ENCODE measurements at regions not wholly inside any gene's neighbourhood (a gene's known extent, or its start where the extent isn't known, plus 50 kb on each side); places are given as distances from the start of the nearest gene placed in this dataset.

DNA sequence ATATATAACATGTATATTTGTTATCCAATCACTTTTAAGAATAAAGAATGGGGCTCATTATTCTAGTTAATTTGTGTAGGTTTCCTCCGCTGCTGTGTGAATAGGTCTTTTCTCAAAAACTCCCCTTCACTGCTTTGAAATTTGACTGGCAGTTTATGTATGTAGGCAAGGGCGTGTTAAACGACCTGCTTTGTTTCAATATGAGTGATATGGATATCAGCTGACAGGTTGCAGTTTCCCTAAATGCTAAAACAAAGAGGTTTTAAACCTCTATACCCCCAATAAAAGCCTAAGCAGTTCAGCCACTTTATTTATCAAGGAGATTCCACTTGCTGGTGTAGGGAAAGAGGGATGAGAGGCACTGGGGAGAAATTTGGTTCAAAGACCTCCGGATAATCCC, 159.6 kb downstream of the TMEM167A start:
- 69 to 74% (median 70%) methylated on average over 4 of the region's 4 CpGs for WGBS, 4 donors
- Histone ChIP-seq H3K4me1 (no peaks in the 10 kb centered on the region), H3K27me3 (no peaks in the 10 kb centered on the region), H3K9me3 (peaks cover 0 to 25% (median 13%) of the 10 kb centered on the region in 12 donors), H3K4me3 (no peak overlapping the region), H3K27ac (no peak overlapping the region), H3K36me3 (no peaks in the 10 kb centered on the region)
- no peak for TF ChIP-seq POLR2A (IDR thresholded peaks at IDR 0.05)
- TF ChIP-seq, protein P1, sequence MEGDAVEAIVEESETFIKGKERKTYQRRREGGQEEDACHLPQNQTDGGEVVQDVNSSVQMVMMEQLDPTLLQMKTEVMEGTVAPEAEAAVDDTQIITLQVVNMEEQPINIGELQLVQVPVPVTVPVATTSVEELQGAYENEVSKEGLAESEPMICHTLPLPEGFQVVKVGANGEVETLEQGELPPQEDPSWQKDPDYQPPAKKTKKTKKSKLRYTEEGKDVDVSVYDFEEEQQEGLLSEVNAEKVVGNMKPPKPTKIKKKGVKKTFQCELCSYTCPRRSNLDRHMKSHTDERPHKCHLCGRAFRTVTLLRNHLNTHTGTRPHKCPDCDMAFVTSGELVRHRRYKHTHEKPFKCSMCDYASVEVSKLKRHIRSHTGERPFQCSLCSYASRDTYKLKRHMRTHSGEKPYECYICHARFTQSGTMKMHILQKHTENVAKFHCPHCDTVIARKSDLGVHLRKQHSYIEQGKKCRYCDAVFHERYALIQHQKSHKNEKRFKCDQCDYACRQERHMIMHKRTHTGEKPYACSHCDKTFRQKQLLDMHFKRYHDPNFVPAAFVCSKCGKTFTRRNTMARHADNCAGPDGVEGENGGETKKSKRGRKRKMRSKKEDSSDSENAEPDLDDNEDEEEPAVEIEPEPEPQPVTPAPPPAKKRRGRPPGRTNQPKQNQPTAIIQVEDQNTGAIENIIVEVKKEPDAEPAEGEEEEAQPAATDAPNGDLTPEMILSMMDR (IDR thresholded peaks at IDR 0.05) = no peak
- ATAC-seq (no peak), DNase-seq (no peak)
- intact Hi-C loops (cut with DNase I) = no loop called here

DNA sequence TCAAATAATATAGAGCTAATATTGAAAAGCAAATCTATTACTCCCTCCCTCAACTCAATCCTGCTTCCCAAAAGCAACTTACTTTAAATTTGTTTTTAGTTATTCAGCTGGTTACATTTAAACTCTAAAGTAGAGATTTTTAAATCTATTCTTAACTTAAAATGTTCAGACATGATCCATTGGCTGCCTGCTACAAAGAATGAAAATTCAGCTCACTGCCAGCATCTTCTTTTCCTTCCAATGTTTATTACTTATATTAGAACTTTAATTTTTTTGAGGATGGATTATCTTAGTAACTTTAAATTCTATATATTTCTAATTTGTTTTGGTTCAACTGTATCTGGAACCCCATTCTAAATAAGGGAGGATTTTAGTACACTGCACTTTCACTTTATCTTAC, 163.2 kb downstream of the TMEM167A start:
- intact Hi-C loops (cut with DNase I) = no loop called here

DNA sequence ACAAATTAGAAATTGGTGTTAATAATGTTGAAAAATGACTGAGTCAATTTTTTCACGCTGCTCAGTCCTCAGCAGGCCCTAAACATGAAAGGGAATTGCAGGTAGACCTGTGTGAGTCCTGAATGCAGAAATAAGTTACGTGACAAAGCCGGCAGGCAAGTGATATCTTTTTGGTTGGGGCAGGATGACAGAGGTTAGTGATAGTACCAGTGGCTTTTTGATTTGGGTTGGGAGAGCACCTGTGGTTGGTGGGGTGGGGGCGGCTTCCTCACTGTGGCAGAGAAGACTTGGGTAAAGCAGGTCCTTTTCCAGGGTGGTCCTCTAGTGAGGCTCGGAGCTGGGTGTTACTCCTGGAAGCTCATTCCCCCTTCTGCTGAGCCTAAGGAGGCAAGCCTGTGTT, 164.7 kb downstream of the TMEM167A start:
- Histone ChIP-seq H3K27ac (peak overlapping the region in 1 of 12 donors; percentile 15), H3K9me3 (peaks cover 0 to 25% (median 13%) of the 10 kb centered on the region in 12 donors), H3K4me1 (peaks cover 0 to 2% (median 0%) of the 10 kb centered on the region in 12 donors), H3K36me3 (no peaks in the 10 kb centered on the region), H3K27me3 (no peaks in the 10 kb centered on the region), H3K4me3 (no peak overlapping the region)
- intact Hi-C loops (cut with DNase I) = no loop called here
- ATAC-seq = no peak
- WGBS, 4 donors = 75 to 94% (median 86%) methylated on average over 5 of the region's 5 CpGs
- no peak for TF ChIP-seq POLR2A (IDR thresholded peaks at IDR 0.05)
- TF ChIP-seq, protein P1 (IDR thresholded peaks at IDR 0.05) = no peak
- no peak for DNase-seq

More for the DNA sequence above, 163.2 kb downstream of the TMEM167A start:
- ATAC-seq = no peak
- H3K36me3 ChIP-seq = no peaks in the 10 kb centered on the region
- no peak for DNase-seq
- no peak overlapping the region for H3K27ac ChIP-seq
- H3K4me1 ChIP-seq = peaks cover 0 to 2% (median 0%) of the 10 kb centered on the region in 12 donors
- peaks cover 0 to 25% (median 13%) of the 10 kb centered on the region in 12 donors for H3K9me3 ChIP-seq
- no peak for TF ChIP-seq POLR2A (IDR thresholded peaks at IDR 0.05)
- TF ChIP-seq, protein P1 (IDR thresholded peaks at IDR 0.05) = no peak
- no peak overlapping the region for H3K4me3 ChIP-seq
- no peaks in the 10 kb centered on the region for H3K27me3 ChIP-seq

DNA sequence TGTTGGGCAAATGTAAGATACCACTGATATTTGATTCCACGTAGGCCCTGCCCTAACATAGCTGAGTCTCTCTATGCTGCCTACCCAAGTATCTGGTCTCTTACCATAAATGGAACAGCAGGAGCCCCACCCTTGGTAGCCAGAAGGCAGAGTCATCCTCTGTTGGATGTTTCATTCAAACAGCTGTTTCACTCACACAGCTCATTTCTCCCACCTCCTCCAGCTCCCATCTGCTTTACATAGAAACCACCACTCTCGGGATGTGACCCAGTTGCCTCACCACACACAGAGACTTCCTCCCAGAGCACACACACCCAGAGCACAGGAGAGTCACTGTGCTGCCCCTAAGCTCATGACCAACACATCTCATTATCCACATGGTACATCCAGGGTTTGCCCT, 165.3 kb downstream of the TMEM167A start:
- DNase-seq (peak in 1 of 5 donors; percentile 27), ATAC-seq (peak in 3 of 4 donors; percentile 52 to 88 (median 69))
- Histone ChIP-seq H3K4me1 (peaks cover 0 to 2% (median 0%) of the 10 kb centered on the region in 12 donors), H3K27ac (peak overlapping the region in 4 of 12 donors; percentile 15 to 62 (median 46)), H3K36me3 (no peaks in the 10 kb centered on the region), H3K9me3 (peaks cover 0 to 24% (median 12%) of the 10 kb centered on the region in 12 donors), H3K27me3 (no peaks in the 10 kb centered on the region), H3K4me3 (no peak overlapping the region)
- 67 to 85% (median 70%) methylated on average over 2 of the region's 2 CpGs for WGBS, 4 donors
- intact Hi-C loops (cut with DNase I) = no loop called here
- TF ChIP-seq, protein P1 (IDR thresholded peaks at IDR 0.05) = no peak
- TF ChIP-seq POLR2A (IDR thresholded peaks at IDR 0.05) = no peak
